Esophagus squamous epithelium (tissue), 4 donors: ENCODE measurements at regions not wholly inside any gene's neighbourhood (a gene's known extent, or its start where the extent isn't known, plus 50 kb on each side); places are given as distances from the start of the nearest gene placed in this dataset.

Experiments used
- CTCF ChIP-seq, 6 experiments: fragments of 450-650 bp in 4 of 6; fragments of 200-600 bp in 2 of 6; sonication (generic) in 2 of 6; IDR thresholded peaks; one replicate each; pipeline ENCODE4 v1.5.1; 2016 to 2019; ENCODE audit warnings: antibody characterized with exemption in 6 of 6, mild to moderate bottlenecking in 4 of 6, moderate library complexity in 4 of 6
- POLR2A ChIP-seq, 4 donors: fragments of 450-650 bp; IDR thresholded peaks; one replicate each; pipeline ENCODE4 v1.6.1; 2017; ENCODE audit warnings: antibody characterized with exemption in 4 of 4, mild to moderate bottlenecking in 4 of 4, moderate library complexity in 3 of 4

GRCh38 chr3:189449084-189449483, 182.1 kb upstream of the TP63 start:
- TF ChIP-seq POLR2A (IDR thresholded peaks at IDR 0.05) (no peak), CTCF (IDR thresholded peaks at IDR 0.05) (no peak)
